GM19372 (cell line): ENCODE measurements at regions not wholly inside any gene's neighbourhood (a gene's known extent, or its start where the extent isn't known, plus 50 kb on each side); places are given as distances from the start of the nearest gene placed in this dataset.
"Not testable (repeated sequence)": the region's sequence is repeated elsewhere in the genome, so short reads cannot be mapped to it uniquely, and the experiment has no call there.

Experiments
- ATAC-seq: cut with Tn5 transposase; IDR thresholded peaks from one replicate; pipeline ENCODE4 v1.9.1; 2021; ENCODE audit warnings: mild to moderate bottlenecking, low read depth, moderate library complexity; ENCODE audit not compliant: unreplicated experiment

DNA sequence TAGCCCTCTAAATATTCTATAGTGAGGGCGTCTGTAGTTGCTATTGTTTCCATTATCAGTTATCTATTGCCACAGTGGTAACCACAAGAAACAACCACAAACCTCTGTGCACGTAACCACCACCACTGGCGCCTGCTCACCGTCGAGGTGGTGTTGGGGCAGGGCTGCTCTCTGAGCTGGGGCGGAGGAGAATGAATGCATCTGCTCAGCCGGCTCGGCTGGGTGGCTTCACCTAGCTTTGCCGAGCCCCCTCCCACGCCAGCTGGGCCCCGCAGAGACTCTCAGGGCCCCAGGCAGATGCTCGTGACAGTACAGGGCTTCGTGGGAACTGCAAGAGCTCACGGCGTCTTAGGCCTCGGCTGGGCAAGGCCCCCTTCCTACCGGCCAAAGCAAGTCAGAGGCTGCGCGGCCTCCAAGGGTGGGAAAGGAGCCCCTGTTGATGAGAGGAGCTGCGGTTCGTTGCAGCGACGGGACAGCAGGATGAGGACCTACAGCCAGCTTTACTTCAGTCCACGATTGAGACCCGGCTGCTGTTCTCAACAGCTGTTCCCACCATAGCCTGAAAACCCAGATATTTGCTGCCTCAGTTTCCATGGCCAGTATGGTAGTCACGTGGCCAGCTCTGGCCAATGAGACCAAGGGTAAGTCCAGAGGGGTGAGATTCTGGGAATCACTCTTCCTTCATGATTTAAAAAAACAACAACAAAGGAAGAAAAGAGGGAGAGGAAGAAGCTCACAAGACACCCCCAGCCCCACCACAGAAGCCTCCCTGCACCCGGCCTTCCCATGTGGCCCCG lies 120.2 kb upstream of the AFDN start:
- ATAC-seq = peak; percentile 97

DNA sequence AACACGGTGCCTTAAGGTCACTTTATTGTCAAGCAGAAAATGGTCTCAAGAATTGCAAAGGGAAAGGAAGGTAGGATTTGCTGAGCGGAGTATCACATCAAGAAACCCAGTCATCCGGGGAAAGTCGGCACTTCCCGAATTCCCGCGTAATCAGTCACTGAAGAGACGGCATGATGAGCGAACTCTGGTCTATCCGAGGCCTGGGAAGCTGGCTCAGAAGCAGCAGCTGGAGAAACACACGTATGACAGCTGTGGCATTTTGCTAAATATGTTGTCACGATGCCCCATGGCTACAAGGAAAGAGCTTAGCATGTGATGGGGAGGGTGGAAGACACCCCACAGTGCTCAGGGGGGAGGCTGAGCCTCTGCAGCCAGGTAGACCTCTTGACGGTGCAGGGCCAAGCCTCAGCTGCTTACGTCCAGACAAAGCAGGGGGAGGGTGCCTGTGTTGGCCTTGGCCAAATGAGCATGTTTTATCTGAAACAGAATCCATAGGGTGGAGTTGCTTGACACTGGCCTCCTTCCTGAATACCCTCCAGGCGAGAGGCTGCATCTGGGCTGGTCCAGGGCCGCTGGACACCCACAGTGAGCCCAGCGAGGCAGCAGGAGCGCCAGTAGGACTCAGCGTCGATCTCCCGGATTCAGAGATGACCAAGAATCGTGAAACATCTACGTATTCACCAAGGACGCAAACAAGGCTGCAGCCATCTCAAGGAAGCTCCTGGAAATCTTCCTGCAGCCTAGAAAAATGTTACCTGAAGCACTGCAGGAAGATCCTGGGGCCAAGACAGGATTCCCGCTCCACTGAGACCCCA lies 118.8 kb upstream of the AFDN start:
- no peak for ATAC-seq

DNA sequence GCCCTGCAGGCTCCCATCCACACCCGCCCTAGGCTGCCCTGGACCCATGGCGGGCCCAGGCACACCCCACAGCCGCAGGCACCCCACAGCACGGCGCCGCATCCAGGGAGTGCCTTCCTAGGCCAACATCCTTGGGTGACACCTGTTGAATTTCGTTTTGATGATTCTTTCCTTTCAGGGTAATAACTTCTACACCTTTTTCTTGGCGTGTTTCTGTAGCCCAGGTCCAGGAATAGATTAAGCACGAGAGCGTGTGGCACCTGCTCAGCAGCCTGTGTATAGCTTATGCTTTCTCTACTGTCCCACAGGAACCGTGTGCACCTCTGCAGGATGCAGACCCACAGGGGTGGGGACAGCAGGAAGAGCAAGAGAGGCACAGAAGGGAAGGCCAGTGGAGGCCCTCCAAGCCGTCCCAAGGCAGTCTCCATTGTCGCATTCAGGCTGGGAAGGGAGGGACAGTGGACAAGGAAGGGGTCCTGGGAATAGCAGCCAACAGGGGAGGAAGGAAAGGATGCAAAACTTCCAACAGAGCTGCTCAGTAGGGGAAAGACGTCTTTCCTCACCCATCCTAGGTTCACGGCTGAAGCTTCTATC lies 118.1 kb upstream of the AFDN start:
- ATAC-seq = no peak

DNA sequence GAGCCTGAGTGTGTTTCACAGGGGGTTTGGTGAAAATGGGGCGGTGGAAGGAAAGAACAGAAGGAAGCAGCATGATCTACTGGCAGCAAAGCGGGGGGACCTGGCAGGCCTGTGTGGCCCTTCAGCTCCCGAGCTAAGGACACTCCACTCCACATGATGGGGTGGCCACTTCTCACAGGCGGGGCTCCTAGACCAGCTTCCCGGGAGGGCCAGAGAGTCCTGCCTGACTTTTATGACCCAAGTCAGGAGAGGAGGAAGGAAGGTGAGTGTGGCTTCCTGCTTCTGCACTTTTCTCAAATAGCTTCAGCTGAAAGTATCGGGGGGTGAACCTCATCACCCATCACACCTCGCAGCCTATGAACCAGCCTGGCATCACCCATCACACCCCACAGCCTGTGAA lies 117.5 kb upstream of the AFDN start:
- ATAC-seq = no peak

DNA sequence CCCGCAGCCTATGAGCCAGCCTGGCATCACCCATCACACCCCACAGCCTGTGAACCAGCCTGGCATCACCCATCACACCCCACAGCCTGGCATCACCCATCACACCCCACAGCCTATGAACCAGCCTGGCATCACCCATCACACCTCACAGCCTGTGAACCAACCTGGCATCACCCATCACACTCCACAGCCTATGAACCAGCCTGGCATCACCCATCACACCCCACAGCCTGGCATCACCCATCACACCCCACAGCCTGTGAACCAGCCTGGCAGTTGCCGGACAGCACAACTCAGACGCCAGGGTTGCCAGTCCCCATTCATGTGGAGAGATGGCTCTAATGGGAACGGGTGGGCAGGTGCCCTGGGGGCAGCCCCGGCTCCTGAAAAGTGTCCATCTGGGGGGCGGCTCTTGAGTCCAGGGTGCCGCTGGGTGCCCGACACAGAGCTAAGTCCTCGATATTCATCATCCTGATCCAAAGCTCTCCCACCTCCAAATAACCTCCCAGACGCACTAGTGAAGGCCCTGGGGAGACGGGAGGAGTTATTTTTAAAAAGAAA lies 116.9 kb upstream of the AFDN start:
- not testable (repeated sequence) for ATAC-seq

DNA sequence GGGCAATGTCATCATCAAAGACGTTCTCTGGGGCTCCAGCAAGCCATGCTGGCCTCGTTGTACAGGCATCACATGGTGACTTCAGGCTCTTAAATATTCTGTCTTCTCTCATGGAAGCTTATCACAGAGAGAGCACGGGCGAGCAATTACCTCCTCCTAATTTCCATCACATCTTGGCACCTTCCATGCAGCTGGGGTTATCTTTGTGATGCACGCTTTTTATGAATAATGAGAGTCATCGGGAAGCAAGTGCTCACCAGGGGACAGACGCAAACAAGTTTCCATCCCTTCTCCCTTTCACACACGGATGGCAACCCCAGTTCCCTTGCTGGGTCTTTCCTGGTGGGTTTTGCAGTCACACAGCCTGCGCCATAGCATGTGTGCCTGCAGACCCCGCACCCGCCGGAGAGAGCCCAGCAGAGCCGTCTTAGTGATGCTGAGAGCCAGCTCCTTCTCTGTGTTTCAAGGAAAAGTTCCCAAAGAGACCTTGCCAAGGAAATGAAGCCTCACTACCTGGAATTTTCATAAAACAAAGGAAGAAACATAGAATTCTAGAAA lies 116.3 kb upstream of the AFDN start:
- ATAC-seq = no peak

DNA sequence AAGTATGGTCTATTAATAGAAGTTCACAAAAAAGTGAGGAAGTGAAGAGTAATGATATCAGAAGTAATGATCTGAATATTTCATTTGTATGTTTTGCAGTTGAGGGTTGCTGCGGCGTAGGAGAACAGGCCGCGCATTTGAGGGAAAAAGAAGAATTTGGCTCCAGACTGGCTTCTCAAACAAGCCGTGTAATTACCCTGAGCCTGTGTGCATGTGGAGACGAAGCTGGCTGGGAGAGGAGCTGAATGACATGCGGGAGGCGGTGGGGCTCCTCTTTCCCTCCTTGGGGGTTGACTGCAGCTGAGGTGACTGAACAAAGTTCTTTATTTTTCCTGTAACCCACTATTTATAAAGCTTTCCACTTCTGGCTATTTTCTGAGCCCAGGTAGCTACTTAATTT lies 115.5 kb upstream of the AFDN start:
- ATAC-seq = no peak

DNA sequence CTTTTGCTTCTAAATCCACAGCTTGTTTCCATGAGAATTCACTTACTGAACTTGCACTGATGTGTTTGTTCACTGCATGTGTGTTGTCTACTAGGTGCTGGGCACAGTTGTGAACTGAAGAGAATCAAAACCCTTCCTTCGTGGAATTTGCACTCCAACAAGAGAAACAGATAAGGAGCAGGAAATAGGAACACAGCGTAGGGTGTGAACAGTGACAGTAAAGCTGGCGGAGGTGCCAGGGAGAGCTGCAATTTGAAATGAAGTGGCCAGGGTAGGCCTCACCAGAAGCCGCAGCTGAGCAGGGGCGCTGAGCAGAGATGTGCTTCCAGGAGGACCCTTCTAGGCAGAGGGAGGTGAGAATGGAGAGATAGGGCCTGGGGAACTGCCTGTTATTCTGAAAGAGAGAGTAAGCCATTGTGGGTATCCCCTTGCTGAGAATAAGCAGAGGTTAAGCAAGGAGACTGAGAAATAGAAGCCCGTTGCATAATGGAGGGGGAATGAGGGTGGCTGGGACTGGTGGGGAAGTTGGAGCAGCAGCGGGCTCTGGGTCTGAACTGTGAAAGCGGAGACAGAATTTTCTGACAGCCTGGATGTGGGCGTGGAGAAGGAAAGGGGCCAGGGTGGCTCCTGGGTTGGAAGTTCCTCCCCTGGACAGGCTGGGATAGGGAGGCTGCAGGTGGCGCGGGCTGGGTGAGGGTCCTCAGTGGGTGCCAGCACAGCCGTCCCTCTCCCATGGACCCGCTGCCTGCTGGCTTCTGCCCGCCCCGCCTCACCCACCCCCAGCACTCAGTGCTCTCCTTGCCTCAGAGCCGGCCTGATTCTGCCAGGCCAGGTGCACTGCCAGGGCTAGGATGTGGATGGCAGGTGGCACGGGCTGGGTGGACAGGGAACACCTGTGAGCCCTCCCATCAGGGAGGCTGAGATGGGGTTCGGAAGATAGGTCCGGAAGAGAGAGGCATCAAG lies 114.7 kb upstream of the AFDN start:
- ATAC-seq = no peak

DNA sequence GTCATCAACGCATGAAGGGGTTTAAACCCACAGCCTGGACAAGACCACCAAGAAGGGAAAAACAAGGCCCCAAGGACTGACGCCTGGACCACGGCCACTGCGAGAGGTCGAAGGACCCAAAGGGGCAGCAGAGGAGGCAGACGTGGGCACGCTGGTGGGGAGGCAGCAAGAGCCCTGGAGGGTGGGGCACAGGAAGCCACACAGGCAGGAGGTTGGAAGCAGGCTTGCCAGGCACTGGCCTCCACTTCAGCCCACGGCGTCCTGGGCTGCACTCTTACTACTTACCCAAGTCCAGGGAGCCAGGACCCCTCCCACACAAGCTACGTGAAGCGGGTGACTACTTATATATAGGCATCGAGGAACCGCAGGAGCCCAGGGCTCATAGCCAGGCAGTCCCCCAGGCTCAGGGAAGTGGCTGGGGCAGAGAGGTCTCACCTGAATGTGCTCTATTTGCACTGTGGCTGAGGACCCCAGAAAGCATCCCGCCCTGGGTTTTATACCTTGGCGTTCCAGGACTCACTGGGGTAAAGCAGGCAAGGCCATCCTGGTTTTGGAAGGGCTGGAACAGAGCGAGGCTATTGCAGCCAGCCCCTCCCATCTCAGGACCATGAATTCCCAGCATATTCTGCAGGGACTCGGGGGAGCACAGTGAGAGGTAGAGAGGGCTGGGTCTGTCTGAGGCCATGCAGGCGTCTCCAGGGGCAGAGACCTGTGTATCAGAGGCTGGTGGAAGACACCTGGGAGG lies 113.8 kb upstream of the AFDN start:
- no peak for ATAC-seq

DNA sequence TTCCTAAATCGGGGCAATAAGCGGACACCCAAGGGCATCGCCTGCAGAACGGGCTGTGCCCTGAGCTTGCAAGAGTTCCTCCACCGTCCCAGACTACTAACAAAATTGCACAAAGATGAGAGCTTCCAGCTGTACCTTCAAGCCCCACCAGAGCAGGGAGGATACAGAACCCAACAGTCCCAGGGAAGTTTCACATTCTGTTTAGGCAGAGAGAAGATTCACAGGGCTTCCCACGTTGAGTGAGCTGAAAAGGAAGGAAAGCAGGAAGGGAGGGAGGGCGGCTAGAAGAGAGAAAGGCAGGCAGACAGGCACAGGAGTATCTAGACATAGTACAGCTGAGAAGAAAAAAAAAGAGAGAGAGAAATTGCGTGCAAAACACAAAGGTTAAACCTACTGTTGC lies 112.6 kb upstream of the AFDN start:
- ATAC-seq = no peak

DNA sequence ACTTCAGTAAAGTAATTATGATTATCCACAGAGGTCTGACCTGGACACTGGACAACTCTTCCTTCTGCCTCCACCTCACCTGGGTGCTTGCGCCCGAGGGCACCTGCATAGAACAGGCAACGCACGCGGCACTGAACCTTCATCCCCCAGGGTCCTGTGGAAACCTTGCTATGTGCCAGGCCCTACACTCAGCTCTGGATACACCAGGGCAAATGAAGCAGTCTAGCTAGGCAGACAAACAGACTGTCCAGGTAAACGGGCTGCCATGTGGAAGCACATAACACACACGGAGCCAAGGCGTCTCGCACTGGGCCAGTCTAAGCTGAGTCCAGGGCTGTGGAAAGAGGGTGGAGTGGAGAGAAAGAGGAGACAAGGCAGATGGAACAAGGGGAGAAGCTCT lies 109.3 kb upstream of the AFDN start:
- ATAC-seq = no peak

DNA sequence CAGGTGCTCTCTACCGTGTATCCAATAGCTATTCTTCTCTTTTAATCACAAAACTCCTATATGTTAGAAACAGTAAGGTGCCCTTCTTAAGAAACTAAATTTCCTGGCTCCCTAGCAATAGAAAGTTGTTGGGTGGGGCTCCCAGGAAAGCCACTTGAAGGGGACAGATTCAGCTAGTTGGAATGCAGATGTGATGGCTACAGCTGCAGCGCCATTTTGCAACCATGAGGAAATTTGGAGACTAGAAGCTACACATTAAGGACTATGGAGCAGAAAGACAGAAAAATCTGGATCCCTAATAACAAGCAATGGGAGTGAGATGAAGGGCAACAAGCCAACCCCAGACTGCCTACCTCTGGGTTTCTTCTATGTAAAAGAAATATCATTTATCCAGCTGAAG lies 108.8 kb upstream of the AFDN start:
- ATAC-seq = no peak

DNA sequence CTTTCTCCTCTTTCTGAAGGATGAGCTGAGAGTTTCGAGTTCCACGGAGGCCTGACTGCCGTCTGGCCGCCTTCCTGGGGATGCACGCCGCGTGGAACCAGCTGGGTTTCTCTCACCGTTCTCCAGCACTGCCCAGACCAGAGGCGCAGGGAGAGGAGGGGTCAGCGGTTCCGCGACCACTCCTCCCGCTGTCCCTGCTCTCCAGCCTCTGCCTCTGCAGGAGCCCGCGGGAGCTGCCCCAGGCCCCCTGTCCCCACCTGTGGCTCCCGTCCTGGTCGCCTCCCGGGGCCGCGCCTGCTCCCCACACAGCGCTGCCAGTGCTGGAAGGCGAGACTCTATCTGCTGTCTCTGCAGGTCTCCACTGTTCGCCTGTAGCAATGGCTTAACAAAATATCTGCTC lies 106.8 kb upstream of the AFDN start:
- ATAC-seq = no peak

DNA sequence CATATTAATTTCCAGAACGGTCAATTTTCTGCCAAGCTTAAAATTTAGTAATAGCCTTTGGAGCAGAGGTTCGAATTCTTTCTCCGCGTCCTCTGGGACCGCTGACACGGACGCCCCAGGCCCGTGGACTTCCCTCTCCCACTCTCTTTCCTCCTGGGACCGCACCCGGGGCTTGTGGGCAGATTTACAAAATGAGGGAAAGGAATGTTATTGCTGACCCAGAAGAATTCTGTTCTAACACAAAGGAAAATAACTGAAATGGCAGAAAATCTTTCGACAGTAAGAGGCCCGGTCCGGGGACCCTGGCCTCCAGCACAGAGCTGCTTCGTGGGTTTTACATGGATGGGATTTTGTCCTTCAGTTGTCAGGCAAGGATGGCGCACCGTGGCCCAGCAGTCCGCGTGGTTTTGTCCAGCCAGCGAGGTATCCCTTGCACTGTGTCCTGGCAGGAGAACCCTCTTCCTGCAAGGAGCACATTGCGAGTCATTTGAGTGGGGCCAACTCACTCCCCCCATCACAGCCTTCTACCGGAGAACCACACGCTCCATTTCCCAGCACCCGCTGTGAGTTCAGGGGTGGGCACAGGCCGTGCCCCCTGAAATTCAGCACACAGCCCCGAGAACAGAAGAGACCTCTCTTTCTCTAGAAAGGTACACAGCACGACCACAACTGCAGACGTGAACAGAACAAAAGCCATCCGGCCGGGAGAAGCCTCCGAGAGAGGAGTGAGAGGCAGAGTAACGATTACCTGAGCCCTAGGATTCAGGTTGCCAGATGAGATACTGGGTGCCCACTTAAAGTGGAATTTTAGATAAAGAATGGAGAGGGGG lies 106.0 kb upstream of the AFDN start:
- ATAC-seq = no peak

DNA sequence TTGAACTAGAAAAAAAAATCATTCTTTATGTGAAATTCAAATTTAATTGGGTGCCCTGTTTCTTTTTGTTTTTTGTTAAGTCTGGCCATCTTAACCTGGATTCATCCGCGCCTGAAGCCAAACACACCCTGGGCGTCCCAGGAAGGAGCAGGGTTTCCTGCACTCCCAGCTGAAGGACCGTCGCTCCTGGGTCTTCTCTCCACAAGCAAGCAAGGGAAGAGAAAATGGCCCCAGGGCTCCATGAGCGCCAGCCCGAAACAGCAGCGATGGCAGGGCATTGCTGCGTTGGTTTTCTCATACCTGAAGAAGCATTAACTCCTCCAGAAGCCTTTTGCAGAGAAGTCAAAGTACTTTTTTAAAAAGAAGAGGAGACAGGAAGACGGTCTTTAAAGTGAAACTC lies 105.4 kb upstream of the AFDN start:
- no peak for ATAC-seq

DNA sequence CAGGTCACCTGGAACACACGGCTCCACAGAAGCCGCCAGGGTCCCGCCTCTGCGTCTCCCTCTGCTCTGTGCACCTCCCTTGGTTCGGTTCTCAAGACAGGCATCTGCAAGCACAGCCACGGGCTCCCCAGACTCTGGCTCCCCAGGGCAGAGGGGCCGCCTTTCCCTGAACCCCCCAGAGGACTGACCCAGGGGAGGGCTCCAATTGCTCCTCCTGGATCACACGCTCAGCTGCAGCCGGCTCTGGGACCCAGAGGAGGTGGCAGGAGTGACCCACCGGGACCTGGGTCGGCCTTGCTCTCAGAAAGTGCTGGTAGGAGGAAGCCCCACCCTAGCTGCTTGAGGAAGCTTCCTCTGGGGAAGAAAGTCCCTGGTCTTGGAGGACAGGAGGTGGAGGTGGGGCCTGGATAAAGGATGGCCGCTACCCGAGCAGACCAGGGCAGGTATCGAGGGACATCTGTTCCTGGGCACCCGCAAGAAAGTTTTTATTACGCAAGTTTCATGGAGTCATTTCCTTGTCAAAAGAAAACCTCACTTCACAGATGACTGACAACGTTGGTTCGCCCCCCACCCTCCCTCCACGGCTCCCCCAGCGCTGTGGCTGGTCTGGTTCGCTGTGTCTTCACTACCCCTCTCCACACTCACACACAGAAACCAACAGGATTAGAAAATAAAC lies 103.9 kb upstream of the AFDN start:
- no peak for ATAC-seq

DNA sequence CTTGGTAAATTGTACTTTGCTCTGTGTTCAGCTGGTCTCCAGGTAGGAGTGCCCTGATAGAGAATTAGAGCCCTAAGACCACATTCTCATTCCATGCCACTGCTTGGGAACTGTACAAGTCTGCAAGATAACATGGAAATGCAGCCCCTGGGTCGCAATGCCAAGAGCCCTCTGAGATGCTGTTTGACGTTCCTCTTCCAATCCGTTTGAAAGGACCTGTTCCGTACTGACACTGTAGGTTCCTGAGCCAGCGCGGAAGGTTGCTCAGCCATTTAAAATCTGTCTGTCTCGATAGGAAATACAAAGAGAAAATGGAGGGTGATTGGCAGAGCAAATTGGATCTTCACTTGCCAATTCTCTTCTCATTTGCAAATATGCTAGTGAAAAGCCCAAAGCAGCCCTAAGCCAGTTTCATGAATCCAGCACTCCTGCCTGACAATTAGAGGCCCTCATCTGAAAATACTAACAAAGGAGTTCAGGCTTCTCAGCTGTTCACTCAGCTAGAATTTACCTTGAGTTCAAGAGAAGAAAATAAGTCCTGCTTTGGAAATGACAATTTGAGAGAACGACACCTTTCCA lies 100.6 kb upstream of the AFDN start:
- ATAC-seq = no peak
